ENCODE measurements at regions not wholly inside any gene's neighbourhood (a gene's known extent, or its start where the extent isn't known, plus 50 kb on each side); places are given as distances from the start of the nearest gene placed in this dataset.
"Not testable (repeated sequence)": the region's sequence is repeated elsewhere in the genome, so short reads cannot be mapped to it uniquely, and the experiment has no call there.

- no peak overlapping the region for H3K4me3 ChIP-seq (ENCODE audit: low read depth in 1 of 2, low read length in 2 of 2)
- no peaks in the 10 kb centered on the region for H3K36me3 ChIP-seq (ENCODE audit: control insufficient read depth in 1 of 2, insufficient read depth in 2 of 2, low read length in 2 of 2)
- no peaks in the 10 kb centered on the region for H3K27me3 ChIP-seq (ENCODE audit: low read depth, low read length)
These were observed 464.7 kb upstream of the TOM1L1 start for GRCh38 chr17:54435966-54436365.

GRCh38 chr17:54439816-54440215 is 460.8 kb upstream of the TOM1L1 start:
- Histone ChIP-seq H3K9me3 (ENCODE audit: control insufficient read depth in 1 of 2, low read length in 2 of 2) (no peaks in the 10 kb centered on the region), H3K36me3 (ENCODE audit: control insufficient read depth in 1 of 2, insufficient read depth in 2 of 2, low read length in 2 of 2) (no peaks in the 10 kb centered on the region), H3K4me1 (ENCODE audit: control insufficient read depth in 1 of 2, insufficient read depth in 2 of 2, low read length in 2 of 2) (no peaks in the 10 kb centered on the region), H3K27me3 (ENCODE audit: low read depth, low read length) (no peaks in the 10 kb centered on the region), H3K27ac (ENCODE audit: low read length) (no peak overlapping the region), H3K4me3 (ENCODE audit: low read depth in 1 of 2, low read length in 2 of 2) (no peak overlapping the region)

More at GRCh38 chr17:54435966-54436365, 464.7 kb upstream of the TOM1L1 start:
- H3K27ac ChIP-seq (ENCODE audit: low read length) = no peak overlapping the region
- no peaks in the 10 kb centered on the region for H3K4me1 ChIP-seq (ENCODE audit: control insufficient read depth in 1 of 2, insufficient read depth in 2 of 2, low read length in 2 of 2)
- no peaks in the 10 kb centered on the region for H3K9me3 ChIP-seq (ENCODE audit: control insufficient read depth in 1 of 2, low read length in 2 of 2)

GRCh38 chr17:54451051-54451450 is 449.6 kb upstream of the TOM1L1 start:
- Histone ChIP-seq H3K27ac (ENCODE audit: low read length) (no peak overlapping the region), H3K9me3 (ENCODE audit: control insufficient read depth in 1 of 2, low read length in 2 of 2) (no peaks in the 10 kb centered on the region), H3K27me3 (ENCODE audit: low read depth, low read length) (no peaks in the 10 kb centered on the region)

GRCh38 chr17:54452666-54453348 is 447.8 kb upstream of the TOM1L1 start:
- H3K36me3 ChIP-seq (ENCODE audit: control insufficient read depth in 1 of 2, insufficient read depth in 2 of 2, low read length in 2 of 2) = no peaks in the 10 kb centered on the region
- no peaks in the 10 kb centered on the region for H3K9me3 ChIP-seq (ENCODE audit: control insufficient read depth in 1 of 2, low read length in 2 of 2)
- H3K27ac ChIP-seq (ENCODE audit: low read length) = no peak overlapping the region
- no peaks in the 10 kb centered on the region for H3K27me3 ChIP-seq (ENCODE audit: low read depth, low read length)
- no peaks in the 10 kb centered on the region for H3K4me1 ChIP-seq (ENCODE audit: control insufficient read depth in 1 of 2, insufficient read depth in 2 of 2, low read length in 2 of 2)
- no peak overlapping the region for H3K4me3 ChIP-seq (ENCODE audit: low read depth in 1 of 2, low read length in 2 of 2)

More at GRCh38 chr17:54451051-54451450, 449.6 kb upstream of the TOM1L1 start:
- no peak overlapping the region for H3K4me3 ChIP-seq (ENCODE audit: low read depth in 1 of 2, low read length in 2 of 2)
- H3K4me1 ChIP-seq (ENCODE audit: control insufficient read depth in 1 of 2, insufficient read depth in 2 of 2, low read length in 2 of 2) = no peaks in the 10 kb centered on the region
- H3K36me3 ChIP-seq (ENCODE audit: control insufficient read depth in 1 of 2, insufficient read depth in 2 of 2, low read length in 2 of 2) = no peaks in the 10 kb centered on the region

GRCh38 chr17:54455251-54455868 is 445.3 kb upstream of the TOM1L1 start:
- Histone ChIP-seq H3K4me3 (ENCODE audit: low read depth in 1 of 2, low read length in 2 of 2) (no peak overlapping the region), H3K9me3 (ENCODE audit: control insufficient read depth in 1 of 2, low read length in 2 of 2) (no peaks in the 10 kb centered on the region), H3K4me1 (ENCODE audit: control insufficient read depth in 1 of 2, insufficient read depth in 2 of 2, low read length in 2 of 2) (no peaks in the 10 kb centered on the region)

GRCh38 chr17:54465443-54465842 is 435.2 kb upstream of the TOM1L1 start:
- H3K27me3 ChIP-seq (ENCODE audit: low read depth, low read length); H3K4me3 ChIP-seq (ENCODE audit: low read depth in 1 of 2, low read length in 2 of 2); H3K36me3 ChIP-seq (ENCODE audit: control insufficient read depth in 1 of 2, insufficient read depth in 2 of 2, low read length in 2 of 2); H3K4me1 ChIP-seq (ENCODE audit: control insufficient read depth in 1 of 2, insufficient read depth in 2 of 2, low read length in 2 of 2); H3K27ac ChIP-seq (ENCODE audit: low read length); H3K9me3 ChIP-seq (ENCODE audit: control insufficient read depth in 1 of 2, low read length in 2 of 2): not testable (repeated sequence)

More at GRCh38 chr17:54455251-54455868, 445.3 kb upstream of the TOM1L1 start:
- Histone ChIP-seq H3K36me3 (ENCODE audit: control insufficient read depth in 1 of 2, insufficient read depth in 2 of 2, low read length in 2 of 2) (no peaks in the 10 kb centered on the region), H3K27ac (ENCODE audit: low read length) (no peak overlapping the region), H3K27me3 (ENCODE audit: low read depth, low read length) (no peaks in the 10 kb centered on the region)

- H3K27ac ChIP-seq (ENCODE audit: low read length) = no peak overlapping the region
- H3K4me1 ChIP-seq (ENCODE audit: control insufficient read depth in 1 of 2, insufficient read depth in 2 of 2, low read length in 2 of 2) = no peaks in the 10 kb centered on the region
- no peaks in the 10 kb centered on the region for H3K27me3 ChIP-seq (ENCODE audit: low read depth, low read length)
- H3K9me3 ChIP-seq (ENCODE audit: control insufficient read depth in 1 of 2, low read length in 2 of 2) = no peaks in the 10 kb centered on the region
- H3K4me3 ChIP-seq (ENCODE audit: low read depth in 1 of 2, low read length in 2 of 2) = no peak overlapping the region
- H3K36me3 ChIP-seq (ENCODE audit: control insufficient read depth in 1 of 2, insufficient read depth in 2 of 2, low read length in 2 of 2) = no peaks in the 10 kb centered on the region
These were observed 433.8 kb upstream of the TOM1L1 start for GRCh38 chr17:54466875-54467274.

- Histone ChIP-seq H3K4me1 (ENCODE audit: control insufficient read depth in 1 of 2, insufficient read depth in 2 of 2, low read length in 2 of 2) (no peaks in the 10 kb centered on the region), H3K9me3 (ENCODE audit: control insufficient read depth in 1 of 2, low read length in 2 of 2) (no peaks in the 10 kb centered on the region), H3K27ac (ENCODE audit: low read length) (no peak overlapping the region), H3K27me3 (ENCODE audit: low read depth, low read length) (no peaks in the 10 kb centered on the region), H3K4me3 (ENCODE audit: low read depth in 1 of 2, low read length in 2 of 2) (no peak overlapping the region), H3K36me3 (ENCODE audit: control insufficient read depth in 1 of 2, insufficient read depth in 2 of 2, low read length in 2 of 2) (no peaks in the 10 kb centered on the region)
These were observed 417.8 kb upstream of the TOM1L1 start for GRCh38 chr17:54482843-54483242.

GRCh38 chr17:54493691-54494090 is 407.0 kb upstream of the TOM1L1 start:
- H3K27me3 ChIP-seq (ENCODE audit: low read depth, low read length) = no peaks in the 10 kb centered on the region
- H3K9me3 ChIP-seq (ENCODE audit: control insufficient read depth in 1 of 2, low read length in 2 of 2) = no peaks in the 10 kb centered on the region
- H3K36me3 ChIP-seq (ENCODE audit: control insufficient read depth in 1 of 2, insufficient read depth in 2 of 2, low read length in 2 of 2) = no peaks in the 10 kb centered on the region
- no peaks in the 10 kb centered on the region for H3K4me1 ChIP-seq (ENCODE audit: control insufficient read depth in 1 of 2, insufficient read depth in 2 of 2, low read length in 2 of 2)
- no peak overlapping the region for H3K4me3 ChIP-seq (ENCODE audit: low read depth in 1 of 2, low read length in 2 of 2)
- H3K27ac ChIP-seq (ENCODE audit: low read length) = no peak overlapping the region

GRCh38 chr17:54494721-54495715 is 405.6 kb upstream of the TOM1L1 start:
- Histone ChIP-seq H3K27ac (ENCODE audit: low read length) (no peak overlapping the region), H3K27me3 (ENCODE audit: low read depth, low read length) (no peaks in the 10 kb centered on the region), H3K4me1 (ENCODE audit: control insufficient read depth in 1 of 2, insufficient read depth in 2 of 2, low read length in 2 of 2) (no peaks in the 10 kb centered on the region), H3K4me3 (ENCODE audit: low read depth in 1 of 2, low read length in 2 of 2) (no peak overlapping the region), H3K9me3 (ENCODE audit: control insufficient read depth in 1 of 2, low read length in 2 of 2) (no peaks in the 10 kb centered on the region), H3K36me3 (ENCODE audit: control insufficient read depth in 1 of 2, insufficient read depth in 2 of 2, low read length in 2 of 2) (no peaks in the 10 kb centered on the region)

- no peaks in the 10 kb centered on the region for H3K36me3 ChIP-seq (ENCODE audit: control insufficient read depth in 1 of 2, insufficient read depth in 2 of 2, low read length in 2 of 2)
- H3K4me1 ChIP-seq (ENCODE audit: control insufficient read depth in 1 of 2, insufficient read depth in 2 of 2, low read length in 2 of 2) = no peaks in the 10 kb centered on the region
- H3K4me3 ChIP-seq (ENCODE audit: low read depth in 1 of 2, low read length in 2 of 2) = no peak overlapping the region
- H3K9me3 ChIP-seq (ENCODE audit: control insufficient read depth in 1 of 2, low read length in 2 of 2) = no peaks in the 10 kb centered on the region
- H3K27ac ChIP-seq (ENCODE audit: low read length) = no peak overlapping the region
- no peaks in the 10 kb centered on the region for H3K27me3 ChIP-seq (ENCODE audit: low read depth, low read length)
These were observed 395.2 kb upstream of the TOM1L1 start for GRCh38 chr17:54505404-54505803.
